H9 (cell line): ENCODE measurements at regions not wholly inside any gene's neighbourhood (a gene's known extent, or its start where the extent isn't known, plus 50 kb on each side); places are given as distances from the start of the nearest gene placed in this dataset.

Experiments used
- DNase-seq: peaks from one replicate; pipeline ENCODE4 v3.0.0-alpha.2; 2017
- H2AFZ ChIP-seq: one replicate; pipeline ENCODE4 v1.6.1; 2013; ENCODE audit warnings: mild to moderate bottlenecking, low read length, control low read depth, moderate library complexity
- H2AK5ac ChIP-seq: 2 replicates; pipeline ENCODE4 v1.6.1; 2013; ENCODE audit warnings: low read length, control low read depth, mixed read lengths; ENCODE audit not compliant: insufficient read length
- H2BK120ac ChIP-seq: one replicate; pipeline ENCODE4 v1.6.1; 2013; ENCODE audit warnings: low read depth, mild to moderate bottlenecking, low read length, control low read depth, inconsistent platforms; ENCODE audit not compliant: poor library complexity, severe bottlenecking
- H2BK12ac ChIP-seq: 2 replicates; pipeline ENCODE4 v1.6.1; 2013; ENCODE audit warnings: low read length, control low read depth, mixed read lengths, low read depth; ENCODE audit not compliant: insufficient read length
- H2BK15ac ChIP-seq: 2 replicates; pipeline ENCODE4 v1.6.1; 2013; ENCODE audit warnings: low read depth, low read length, control low read depth
- H2BK20ac ChIP-seq: one replicate; pipeline ENCODE4 v1.6.1; 2013; ENCODE audit warnings: low read depth, mild to moderate bottlenecking, low read length, control low read depth, inconsistent platforms; ENCODE audit not compliant: poor library complexity, severe bottlenecking
- H2BK5ac ChIP-seq: 2 replicates; pipeline ENCODE4 v1.6.1; 2013; ENCODE audit warnings: low read length, control low read depth, mixed read lengths; ENCODE audit not compliant: insufficient read length
- H3K14ac ChIP-seq: 2 replicates; pipeline ENCODE4 v1.6.1; 2013; ENCODE audit warnings: low read length, control low read depth; ENCODE audit not compliant: insufficient read depth
- H3K18ac ChIP-seq: 2 replicates; pipeline ENCODE4 v1.6.1; 2013; ENCODE audit warnings: low read depth, mild to moderate bottlenecking, mixed read lengths, low read length, control low read depth; ENCODE audit not compliant: insufficient read length
- H3K23ac ChIP-seq: 2 replicates; pipeline ENCODE4 v1.6.1; 2013; ENCODE audit warnings: low read length, control low read depth, mixed read lengths, low read depth; ENCODE audit not compliant: insufficient read length
- H3K23me2 ChIP-seq: 2 replicates; pipeline ENCODE4 v1.6.1; 2013; ENCODE audit warnings: low read depth, mild to moderate bottlenecking, mixed read lengths, low read length, control low read depth; ENCODE audit not compliant: insufficient read length, poor library complexity, severe bottlenecking
- H3K27ac ChIP-seq: 2 replicates; pipeline ENCODE4 v1.5.1; 2013; ENCODE audit warnings: low read length, control low read depth, mixed read lengths, low read depth; ENCODE audit not compliant: insufficient read length
- H3K27me3 ChIP-seq: 2 replicates; pipeline ENCODE4 v1.6.1; 2013; ENCODE audit warnings: low read length, control low read depth, inconsistent platforms; ENCODE audit not compliant: insufficient read depth
- H3K4ac ChIP-seq: 2 replicates; pipeline ENCODE4 v1.6.1; 2013; ENCODE audit warnings: low read depth, mild to moderate bottlenecking, control low read depth, inconsistent platforms, low read length, moderate library complexity
- H3K4me1 ChIP-seq: 2 replicates; pipeline ENCODE4 v1.6.1; 2013; ENCODE audit warnings: low read length, control low read depth, inconsistent platforms; ENCODE audit not compliant: insufficient read depth
- H3K4me2 ChIP-seq: 2 replicates; pipeline ENCODE4 v1.6.1; 2013; ENCODE audit warnings: low read length, control low read depth, mixed read lengths; ENCODE audit not compliant: insufficient read length, insufficient read depth
- H3K56ac ChIP-seq: 2 replicates; pipeline ENCODE4 v1.6.1; 2013; ENCODE audit warnings: low read depth, mild to moderate bottlenecking, mixed read lengths, low read length, control low read depth; ENCODE audit not compliant: insufficient read length
- H3K79me1 ChIP-seq: 2 replicates; pipeline ENCODE4 v1.6.1; 2013; ENCODE audit warnings: low read depth, mild to moderate bottlenecking, moderate library complexity, low read length, control low read depth, inconsistent platforms; ENCODE audit not compliant: insufficient read depth, poor library complexity, severe bottlenecking
- H3K79me2 ChIP-seq: 2 replicates; pipeline ENCODE4 v1.6.1; 2013; ENCODE audit warnings: low read length, control low read depth, inconsistent platforms; ENCODE audit not compliant: insufficient read depth
- H3K9ac ChIP-seq: 2 replicates; pipeline ENCODE4 v1.6.1; 2013; ENCODE audit warnings: low read length, control low read depth, mixed read lengths; ENCODE audit not compliant: insufficient read length; ENCODE audit errors: extremely low read depth
- H3K9me3 ChIP-seq: one replicate; pipeline ENCODE4 v1.6.1; 2013; ENCODE audit warnings: low read depth, low read length, inconsistent platforms; ENCODE audit not compliant: control insufficient read depth
- H3T11ph ChIP-seq: one replicate; pipeline ENCODE4 v1.6.1; 2013; ENCODE audit warnings: mild to moderate bottlenecking, low read length, control low read depth, inconsistent platforms
- H4K20me1 ChIP-seq: one replicate; pipeline ENCODE4 v1.6.1; 2013; ENCODE audit not compliant: control insufficient read depth, insufficient read length, insufficient read depth
- H4K5ac ChIP-seq: 2 replicates; pipeline ENCODE4 v1.6.1; 2013; ENCODE audit warnings: low read depth, mild to moderate bottlenecking, mixed read lengths, low read length, control low read depth; ENCODE audit not compliant: insufficient read length
- H4K8ac ChIP-seq: replicated peaks from 2 replicates; pipeline ENCODE4 v1.6.1; 2013; ENCODE audit warnings: low read length, control low read depth, mixed read lengths, low read depth; ENCODE audit not compliant: insufficient read length
- H4K91ac ChIP-seq: 2 replicates; pipeline ENCODE4 v1.6.1; 2013; ENCODE audit warnings: low read depth, mild to moderate bottlenecking, moderate library complexity, mixed read lengths, low read length, control low read depth; ENCODE audit not compliant: insufficient read length
- H3K27ac Mint-ChIP-seq, 3 experiments: 2 replicates in 2 of 3; 3 replicates in 1 of 3; pipeline ENCODE4 v1.8.0; 2020 to 2021; ENCODE audit warnings: mixed read lengths in 3 of 3, mild to moderate bottlenecking in 1 of 3, moderate library complexity in 1 of 3
- H3K27me3 Mint-ChIP-seq: 2 replicates; pipeline ENCODE4 v1.8.0; 2021; ENCODE audit warnings: low read depth, mild to moderate bottlenecking, moderate library complexity, mixed read lengths
- H3K36me3 Mint-ChIP-seq, 3 experiments: 2 replicates in 2 of 3; 3 replicates in 1 of 3; pipeline ENCODE4 v1.8.0; 2020 to 2021; ENCODE audit warnings: low read depth in 3 of 3, mixed read lengths in 3 of 3; ENCODE audit not compliant: insufficient read depth in 1 of 3
- H3K4me1 Mint-ChIP-seq, 2 experiments: 2 replicates each; pipeline ENCODE4 v1.8.0; 2020; ENCODE audit warnings: mixed read lengths in 2 of 2
- H3K4me3 Mint-ChIP-seq, 2 experiments: 2 replicates in 1 of 2; 3 replicates in 1 of 2; pipeline ENCODE4 v1.8.0; 2020 to 2021; ENCODE audit warnings: mild to moderate bottlenecking in 2 of 2, mixed read lengths in 2 of 2, moderate library complexity in 1 of 2
- H3K9me3 Mint-ChIP-seq, 2 experiments: 2 replicates in 1 of 2; 3 replicates in 1 of 2; pipeline ENCODE4 v1.8.0; 2020; ENCODE audit warnings: mild to moderate bottlenecking in 2 of 2, mixed read lengths in 2 of 2, moderate library complexity in 1 of 2
- CTCF ChIP-seq: fragments of 200-600 bp; sonication (generic); conservative IDR thresholded peaks from 3 replicates; pipeline ENCODE4 v1.8.0; 2021; ENCODE audit warnings: antibody characterized with exemption, mild to moderate bottlenecking
- WGBS: extraction: QIAGEN DNeasy Blood & Tissue Kit; methylation state at CpG from one replicate; pipeline ENCODE4 v1.1.7; 2013; ENCODE audit warnings: missing lambda C conversion rate, low lambda C conversion rate, mixed read lengths; ENCODE audit not compliant: insufficient read length; ENCODE audit errors: extremely low coverage; 5-methylcytosine and 5-hydroxymethylcytosine counted together

- H2AFZ ChIP-seq = no peak overlapping the region
- H2BK15ac ChIP-seq = no peak overlapping the region
- no peaks in the 10 kb centered on the region for H3K9me3 ChIP-seq
- no peak overlapping the region for H3K18ac ChIP-seq
- no peak for DNase-seq
- H3K4ac ChIP-seq = no peak overlapping the region
- no peak overlapping the region for H3K4me2 ChIP-seq
- H4K20me1 ChIP-seq = no peaks in the 10 kb centered on the region
- H3K27ac Mint-ChIP-seq = no peak overlapping the region; a peak in 1 of 7 replicates
- no peaks in the 10 kb centered on the region for H3K4me1 ChIP-seq
- H3K23ac ChIP-seq = no peak overlapping the region
- H3K79me2 ChIP-seq = no peaks in the 10 kb centered on the region
- no peaks in the 10 kb centered on the region for H3K4me1 Mint-ChIP-seq
- no CpG with 5 or more reads among the region's 10 CpGs for WGBS
- no peak overlapping the region for H2BK5ac ChIP-seq
- H3K27me3 Mint-ChIP-seq = peaks cover 6% of the 10 kb centered on the region
- no peaks in the 10 kb centered on the region for H3K79me1 ChIP-seq
- no peak overlapping the region for H2BK20ac ChIP-seq
- TF ChIP-seq CTCF = no peak
- H2BK120ac ChIP-seq = no peak overlapping the region
- H2BK12ac ChIP-seq = no peak overlapping the region
- no peak overlapping the region for H3T11ph ChIP-seq
- H3K27ac ChIP-seq = no peak overlapping the region
- H3K56ac ChIP-seq = no peak overlapping the region
- no peak overlapping the region for H3K14ac ChIP-seq
- H4K8ac ChIP-seq = no peak overlapping the region
- no peaks in the 10 kb centered on the region for H3K23me2 ChIP-seq
- H2AK5ac ChIP-seq = no peak overlapping the region
- H3K4me3 Mint-ChIP-seq = no peak overlapping the region
- H3K9me3 Mint-ChIP-seq = no peaks in the 10 kb centered on the region
- H3K27me3 ChIP-seq = no peaks in the 10 kb centered on the region
- H3K36me3 Mint-ChIP-seq = no peaks in the 10 kb centered on the region
- no peak overlapping the region for H4K5ac ChIP-seq
- no peak overlapping the region for H3K9ac ChIP-seq
- H4K91ac ChIP-seq = no peak overlapping the region
Observed at GRCh38 chr2:18752022-18752493, 162.7 kb upstream of the NT5C1B start.
